SJSA1 (cell line): ENCODE measurements at regions not wholly inside any gene's neighbourhood (a gene's known extent, or its start where the extent isn't known, plus 50 kb on each side); places are given as distances from the start of the nearest gene placed in this dataset.

Experiments used
- DNase-seq, 2 experiments: peaks; one replicate each; pipeline ENCODE4 v3.0.0-alpha.2; 2015 to 2020; ENCODE audit warnings: low spot score in 2 of 2, low read depth in 1 of 2
- H3K27ac ChIP-seq: fragments of 250-450 bp; sonication (Bioruptor Pico); 2 replicates; pipeline ENCODE4 v1.5.1; 2020; ENCODE audit warnings: mild to moderate bottlenecking, moderate library complexity
- H3K27me3 ChIP-seq: fragments of 250-450 bp; sonication (Bioruptor Pico); replicated peaks from 2 replicates; pipeline ENCODE4 v1.5.1; 2020; ENCODE audit warnings: mild to moderate bottlenecking, moderate library complexity
- H3K36me3 ChIP-seq: fragments of 250-450 bp; sonication (Bioruptor Pico); 2 replicates; pipeline ENCODE4 v1.5.1; 2020; ENCODE audit warnings: mild to moderate bottlenecking
- H3K4me1 ChIP-seq: fragments of 250-450 bp; sonication (Bioruptor Pico); replicated peaks from 2 replicates; pipeline ENCODE4 v1.6.1; 2021; ENCODE audit warnings: mild to moderate bottlenecking
- H3K4me3 ChIP-seq: fragments of 250-450 bp; sonication (Bioruptor Pico); 2 replicates; pipeline ENCODE4 v1.5.1; 2020; ENCODE audit warnings: mild to moderate bottlenecking
- H3K9me3 ChIP-seq: fragments of 250-450 bp; sonication (Bioruptor Pico); replicated peaks from 2 replicates; pipeline ENCODE4 v1.5.1; 2020; ENCODE audit warnings: mild to moderate bottlenecking

- DNase-seq = no peak
- no peak overlapping the region for H3K4me3 ChIP-seq
- peaks cover 2% of the 10 kb centered on the region; the same call in 1 of the 2 replicates for H3K27me3 ChIP-seq
- H3K9me3 ChIP-seq = no peaks in the 10 kb centered on the region; the same call in 1 of the 2 replicates
- H3K4me1 ChIP-seq = no peaks in the 10 kb centered on the region
- no peaks in the 10 kb centered on the region for H3K36me3 ChIP-seq
- H3K27ac ChIP-seq = no peak overlapping the region
These were observed 61.4 kb upstream of the LGALSL start for GRCh38 chr2:64392529-64392928.

GRCh38 chr2:64393383-64394010, 60.5 kb upstream of the LGALSL start:
- Histone ChIP-seq H3K9me3 (no peaks in the 10 kb centered on the region; the same call in 1 of the 2 replicates), H3K27me3 (no peaks in the 10 kb centered on the region), H3K4me1 (no peaks in the 10 kb centered on the region), H3K27ac (no peak overlapping the region), H3K36me3 (no peaks in the 10 kb centered on the region), H3K4me3 (no peak overlapping the region)
- no peak for DNase-seq

DNA sequence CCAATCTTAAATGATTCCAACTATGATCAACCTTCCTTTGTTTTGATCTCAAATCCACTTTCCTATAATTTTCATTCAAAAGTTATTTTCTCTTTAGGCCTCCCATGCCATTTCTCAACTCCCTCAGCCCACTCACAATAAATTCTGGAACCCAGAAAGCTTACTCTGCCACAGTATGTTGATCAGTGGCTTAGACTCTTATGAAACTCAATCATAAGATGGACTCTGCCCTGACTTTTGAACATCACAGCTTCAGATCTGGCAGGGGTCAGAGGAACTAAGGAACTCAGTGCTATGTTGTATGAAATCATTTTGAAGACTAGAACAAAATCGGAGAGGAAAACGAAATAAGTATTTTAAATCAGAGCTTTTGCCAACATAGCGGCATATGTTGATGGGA, 59.8 kb upstream of the LGALSL start:
- Histone ChIP-seq H3K9me3 (no peaks in the 10 kb centered on the region; the same call in 1 of the 2 replicates), H3K36me3 (no peaks in the 10 kb centered on the region), H3K27ac (no peak overlapping the region), H3K4me1 (no peaks in the 10 kb centered on the region), H3K27me3 (no peaks in the 10 kb centered on the region), H3K4me3 (no peak overlapping the region)
- DNase-seq = no peak

DNA sequence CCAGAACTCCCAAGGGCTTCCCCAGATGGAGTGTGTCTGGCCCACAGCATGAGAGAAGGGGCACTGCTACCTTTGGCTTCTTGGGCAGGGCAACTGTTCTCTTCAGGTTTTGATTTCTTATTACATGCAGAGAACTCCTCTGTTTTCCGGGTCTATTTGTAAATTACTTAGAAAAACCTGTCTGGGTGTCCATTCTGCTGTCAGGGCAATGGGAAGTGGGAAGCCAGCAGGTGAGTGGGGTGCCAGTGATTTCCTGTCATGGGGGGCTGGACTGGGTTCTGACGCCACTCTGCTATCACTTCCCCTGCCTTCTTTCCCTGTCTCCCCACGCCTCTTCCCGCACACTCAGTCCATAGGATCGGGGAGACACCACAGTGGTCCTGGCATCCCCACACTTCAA, 58.0 kb upstream of the LGALSL start:
- Histone ChIP-seq H3K9me3 (no peaks in the 10 kb centered on the region; the same call in 1 of the 2 replicates), H3K27me3 (no peaks in the 10 kb centered on the region), H3K4me3 (no peak overlapping the region), H3K36me3 (no peaks in the 10 kb centered on the region), H3K27ac (no peak overlapping the region), H3K4me1 (no peaks in the 10 kb centered on the region)
- no peak for DNase-seq

GRCh38 chr2:64396551-64396950, 57.4 kb upstream of the LGALSL start:
- DNase-seq = no peak
- H3K9me3 ChIP-seq = no peaks in the 10 kb centered on the region; the same call in 1 of the 2 replicates
- H3K27me3 ChIP-seq = no peaks in the 10 kb centered on the region
- no peaks in the 10 kb centered on the region for H3K4me1 ChIP-seq
- no peak overlapping the region for H3K27ac ChIP-seq
- no peaks in the 10 kb centered on the region for H3K36me3 ChIP-seq
- no peak overlapping the region for H3K4me3 ChIP-seq

DNA sequence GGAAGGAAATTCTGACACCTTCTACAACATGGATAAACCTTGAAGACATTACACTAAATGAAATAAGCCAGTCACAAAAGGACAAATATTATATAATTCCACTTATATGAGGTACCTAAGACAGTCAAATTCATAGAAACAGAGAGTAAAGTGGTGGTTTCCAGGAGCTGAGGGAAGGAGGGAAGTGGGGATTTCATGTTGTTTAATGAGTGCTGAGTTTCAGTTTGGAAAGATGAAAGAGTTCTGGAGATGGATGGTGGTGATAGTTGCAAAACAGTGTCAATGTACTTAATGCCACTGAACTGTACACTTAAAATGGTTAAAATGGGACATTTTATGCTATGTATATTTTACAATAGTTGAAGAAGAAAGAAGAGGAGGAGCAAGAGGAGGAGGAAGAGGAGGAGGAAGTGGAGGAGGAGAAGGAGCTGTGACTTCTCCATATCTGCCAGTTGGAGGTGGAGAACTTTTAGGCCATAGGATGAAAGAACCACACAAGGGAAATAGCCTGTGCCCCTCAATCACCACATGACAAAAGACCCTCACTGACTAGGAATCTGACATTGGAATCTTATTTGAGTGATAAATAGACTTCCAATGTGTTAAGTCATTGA, 55.3 kb upstream of the LGALSL start:
- H3K36me3 ChIP-seq = no peaks in the 10 kb centered on the region
- no peak overlapping the region for H3K4me3 ChIP-seq
- H3K4me1 ChIP-seq = no peaks in the 10 kb centered on the region
- no peaks in the 10 kb centered on the region for H3K27me3 ChIP-seq
- H3K27ac ChIP-seq = no peak overlapping the region
- H3K9me3 ChIP-seq = no peaks in the 10 kb centered on the region; the same call in 1 of the 2 replicates
- no peak for DNase-seq

DNA sequence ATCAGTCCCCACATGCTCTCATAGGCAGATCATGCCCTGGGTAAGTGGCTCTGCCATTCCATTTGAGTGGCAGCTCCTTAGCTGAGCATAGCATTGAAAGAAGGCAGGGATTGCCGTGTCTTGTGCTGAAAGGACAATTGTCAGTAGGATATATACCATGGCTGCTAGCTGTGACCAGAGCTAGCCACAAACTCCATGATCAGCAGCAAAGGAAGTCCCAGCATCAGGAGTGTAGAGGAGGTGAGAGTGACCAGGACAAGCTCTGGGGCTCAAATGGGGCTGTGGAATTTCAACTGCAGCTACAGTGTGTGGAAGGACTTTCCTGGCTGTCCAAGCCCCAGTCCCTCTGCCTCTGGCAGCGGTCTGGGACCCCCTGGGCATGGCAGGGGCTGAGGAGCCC, 54.4 kb upstream of the LGALSL start:
- Histone ChIP-seq H3K9me3 (no peaks in the 10 kb centered on the region), H3K27me3 (no peaks in the 10 kb centered on the region), H3K4me1 (peaks cover 6% of the 10 kb centered on the region), H3K36me3 (no peaks in the 10 kb centered on the region), H3K4me3 (no peak overlapping the region), H3K27ac (no peak overlapping the region)
- no peak for DNase-seq

GRCh38 chr2:64400105-64400728, 53.7 kb upstream of the LGALSL start:
- no peak overlapping the region for H3K4me3 ChIP-seq
- no peak overlapping the region for H3K27ac ChIP-seq
- H3K9me3 ChIP-seq = no peaks in the 10 kb centered on the region
- no peaks in the 10 kb centered on the region for H3K36me3 ChIP-seq
- no peaks in the 10 kb centered on the region for H3K27me3 ChIP-seq
- no peak for DNase-seq
- peaks cover 6% of the 10 kb centered on the region for H3K4me1 ChIP-seq

DNA sequence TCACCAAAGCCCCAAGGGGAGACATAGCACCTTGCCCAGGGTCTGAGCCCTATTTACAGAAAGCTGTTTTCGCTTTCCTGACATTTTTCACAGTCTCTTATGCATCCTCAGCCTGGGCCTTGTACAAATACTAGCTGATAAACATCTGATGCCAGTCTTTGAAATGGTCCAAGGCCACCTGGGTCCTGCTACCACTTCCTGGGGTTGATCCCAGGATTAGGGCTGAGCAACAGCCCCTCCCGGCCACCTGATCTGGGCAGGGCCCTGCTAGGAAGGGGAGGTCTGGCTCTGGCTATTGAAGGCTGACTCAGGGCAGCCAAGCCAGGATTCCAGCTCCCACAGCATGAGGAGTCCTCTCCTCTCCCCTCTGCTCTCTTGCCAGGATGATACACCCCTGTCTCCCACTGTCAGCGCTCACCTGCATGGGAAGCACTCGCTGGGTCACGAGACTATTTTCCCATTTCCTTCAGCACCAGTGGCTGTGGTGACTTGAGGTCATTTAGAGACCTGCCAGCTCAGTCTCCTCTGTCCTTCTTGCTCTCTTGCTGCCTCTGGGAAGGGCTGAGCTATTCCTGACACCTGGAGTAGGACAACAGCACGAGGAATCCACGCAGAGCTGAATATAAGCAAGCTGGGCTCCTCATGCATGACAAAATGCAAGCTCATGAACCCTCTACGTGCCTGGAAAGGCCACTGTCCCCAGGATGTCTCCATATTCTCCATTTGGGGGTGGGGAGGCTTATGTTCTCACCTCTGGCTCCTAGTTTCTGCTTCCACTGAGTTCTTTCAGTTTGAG, 53.0 kb upstream of the LGALSL start:
- H3K27me3 ChIP-seq = no peaks in the 10 kb centered on the region

GRCh38 chr2:64401529-64401880, 52.5 kb upstream of the LGALSL start:
- Histone ChIP-seq H3K4me3 (no peak overlapping the region), H3K9me3 (no peaks in the 10 kb centered on the region), H3K27me3 (no peaks in the 10 kb centered on the region), H3K36me3 (no peaks in the 10 kb centered on the region), H3K27ac (no peak overlapping the region), H3K4me1 (peaks cover 6% of the 10 kb centered on the region)
- DNase-seq = no peak

More for the DNA sequence above, 53.0 kb upstream of the LGALSL start:
- Histone ChIP-seq H3K4me1 (peaks cover 6% of the 10 kb centered on the region), H3K36me3 (no peaks in the 10 kb centered on the region), H3K4me3 (no peak overlapping the region), H3K9me3 (no peaks in the 10 kb centered on the region), H3K27ac (no peak overlapping the region)
- DNase-seq = no peak

DNA sequence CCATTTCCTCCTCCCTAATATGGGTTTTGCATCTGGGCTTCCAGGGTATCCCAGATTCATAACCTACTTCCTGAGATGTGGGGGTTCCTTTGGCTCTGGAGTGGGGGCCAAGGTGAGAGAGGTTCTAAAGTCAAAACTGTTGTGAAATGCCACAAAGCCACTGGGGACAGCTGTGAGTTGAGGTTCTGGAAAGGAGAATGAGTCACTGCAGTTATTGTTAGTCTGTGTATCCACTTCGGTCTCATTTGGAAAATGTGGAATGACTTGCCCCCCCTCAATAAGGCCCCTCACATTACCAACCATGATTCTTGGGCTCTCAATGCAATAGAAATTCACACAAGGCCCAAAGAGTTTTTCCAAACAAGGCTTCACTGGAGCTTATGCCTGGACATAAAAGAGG, 51.1 kb upstream of the LGALSL start:
- Histone ChIP-seq H3K9me3 (no peaks in the 10 kb centered on the region), H3K27ac (no peak overlapping the region), H3K4me3 (no peak overlapping the region), H3K4me1 (peaks cover 6% of the 10 kb centered on the region), H3K36me3 (no peaks in the 10 kb centered on the region), H3K27me3 (no peaks in the 10 kb centered on the region)
- DNase-seq = peak in 1 of 2 experiments; percentile 11

GRCh38 chr2:64403426-64403825, 50.5 kb upstream of the LGALSL start:
- Histone ChIP-seq H3K27ac (no peak overlapping the region), H3K36me3 (no peaks in the 10 kb centered on the region), H3K27me3 (no peaks in the 10 kb centered on the region), H3K4me1 (peaks cover 6% of the 10 kb centered on the region), H3K4me3 (no peak overlapping the region), H3K9me3 (no peaks in the 10 kb centered on the region)
- DNase-seq = no peak

DNA sequence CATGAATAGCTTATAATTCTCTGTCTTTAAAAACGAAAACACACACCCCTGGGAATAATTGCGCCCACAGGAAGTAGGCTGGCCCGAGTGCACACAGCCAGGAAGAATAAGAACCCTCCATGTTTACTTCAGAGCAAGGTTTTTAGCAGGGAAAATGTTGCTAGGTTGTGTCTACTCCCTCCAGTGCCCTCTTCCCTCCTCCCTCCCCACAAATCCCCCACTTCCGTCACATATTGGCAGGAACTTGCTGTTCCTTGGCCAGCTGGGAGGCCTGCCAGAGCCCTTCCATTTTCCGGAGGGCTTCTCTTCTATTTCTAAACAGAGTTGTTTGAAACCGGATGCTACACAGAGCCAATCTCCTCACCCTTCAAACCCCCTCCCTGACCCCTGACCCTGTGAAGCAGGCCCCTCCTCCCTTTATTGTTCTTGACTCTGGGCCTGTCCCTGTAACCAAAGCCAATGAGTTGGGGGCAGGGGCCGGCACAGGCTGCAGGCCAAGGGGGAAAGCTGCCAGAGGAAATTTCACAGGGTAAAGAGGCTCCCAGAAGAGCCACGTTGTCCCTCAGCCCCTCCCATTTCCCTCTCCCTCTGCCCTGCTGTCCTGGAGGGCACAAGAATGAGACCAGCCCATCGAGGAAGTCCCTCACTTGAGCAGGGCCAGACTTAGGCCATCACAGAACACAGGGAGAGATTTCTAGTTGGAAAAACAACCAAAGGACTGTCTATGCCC, 49.8 kb upstream of the LGALSL start:
- H3K9me3 ChIP-seq = no peaks in the 10 kb centered on the region
- 0 out of 2 replicates have a peak, but pooled peaks cover 2% of the 10 kb centered on the region for H3K27me3 ChIP-seq
- H3K27ac ChIP-seq = no peak overlapping the region
- H3K4me1 ChIP-seq = peaks cover 6% of the 10 kb centered on the region
- no peak for DNase-seq
- no peaks in the 10 kb centered on the region for H3K36me3 ChIP-seq
- H3K4me3 ChIP-seq = no peak overlapping the region
